ENCODE measurements at regions not wholly inside any gene's neighbourhood (a gene's known extent, or its start where the extent isn't known, plus 50 kb on each side); places are given as distances from the start of the nearest gene placed in this dataset.

DNA sequence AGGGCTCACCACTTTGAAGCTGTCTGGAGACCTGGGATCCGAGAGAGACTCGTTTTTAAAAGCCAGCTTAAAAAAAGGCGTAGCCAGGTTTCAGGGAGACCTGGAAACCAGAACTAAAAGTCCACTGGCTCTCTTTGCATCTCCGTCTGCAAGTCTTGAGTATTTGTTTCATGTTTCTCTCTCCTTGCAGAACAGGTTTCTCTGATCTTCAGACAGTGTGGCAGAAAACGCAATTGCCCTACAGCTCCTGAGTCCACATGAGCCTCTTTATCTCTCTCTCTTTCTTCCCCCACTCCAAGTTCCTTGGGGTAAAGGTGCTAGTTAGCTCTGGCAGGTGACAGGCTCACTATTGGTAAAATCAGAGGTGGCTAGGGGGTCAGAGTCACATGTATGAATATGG is 67.0 kb upstream of the AMPD3 start:
- no peak for DNase-seq

DNA sequence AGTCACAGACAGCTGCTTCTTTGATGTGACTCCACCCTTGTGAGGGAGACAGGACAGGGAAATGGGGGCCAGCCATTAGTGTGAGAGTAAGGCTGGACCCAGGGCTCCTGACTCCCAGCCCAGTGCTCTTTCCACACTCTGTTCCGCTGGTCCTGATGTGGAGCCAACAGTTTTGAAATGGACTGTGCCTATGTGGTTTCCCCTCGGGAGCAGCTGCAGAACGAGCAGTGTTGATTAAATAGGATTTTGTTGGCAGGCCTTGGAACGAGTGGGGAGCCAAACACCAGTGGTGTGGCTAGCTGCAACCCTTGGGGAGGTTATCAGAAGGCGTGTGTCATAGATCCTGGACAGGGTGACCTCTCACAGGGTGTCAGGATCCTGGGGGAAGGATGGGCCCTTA is 66.5 kb upstream of the AMPD3 start:
- no peak for DNase-seq

DNA sequence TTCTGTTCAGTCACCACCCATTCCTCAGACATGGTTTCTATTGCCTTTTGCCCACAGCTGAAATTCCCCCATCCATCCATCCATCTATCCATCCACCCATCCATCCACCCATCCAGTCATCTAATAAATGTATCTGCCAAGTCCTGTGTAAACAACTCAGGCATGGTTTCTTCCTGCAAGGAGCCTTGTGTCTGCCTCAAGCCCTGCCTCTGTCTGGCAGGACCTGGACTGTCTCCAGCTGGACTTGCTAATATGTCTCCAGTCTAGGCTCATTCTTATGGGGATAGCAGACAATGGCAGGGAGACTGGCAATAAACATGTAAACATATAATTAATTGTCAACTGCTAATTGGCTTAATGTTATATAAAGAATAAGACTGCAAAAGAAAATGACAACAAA is 64.7 kb upstream of the AMPD3 start:
- DNase-seq, result no peak

DNA sequence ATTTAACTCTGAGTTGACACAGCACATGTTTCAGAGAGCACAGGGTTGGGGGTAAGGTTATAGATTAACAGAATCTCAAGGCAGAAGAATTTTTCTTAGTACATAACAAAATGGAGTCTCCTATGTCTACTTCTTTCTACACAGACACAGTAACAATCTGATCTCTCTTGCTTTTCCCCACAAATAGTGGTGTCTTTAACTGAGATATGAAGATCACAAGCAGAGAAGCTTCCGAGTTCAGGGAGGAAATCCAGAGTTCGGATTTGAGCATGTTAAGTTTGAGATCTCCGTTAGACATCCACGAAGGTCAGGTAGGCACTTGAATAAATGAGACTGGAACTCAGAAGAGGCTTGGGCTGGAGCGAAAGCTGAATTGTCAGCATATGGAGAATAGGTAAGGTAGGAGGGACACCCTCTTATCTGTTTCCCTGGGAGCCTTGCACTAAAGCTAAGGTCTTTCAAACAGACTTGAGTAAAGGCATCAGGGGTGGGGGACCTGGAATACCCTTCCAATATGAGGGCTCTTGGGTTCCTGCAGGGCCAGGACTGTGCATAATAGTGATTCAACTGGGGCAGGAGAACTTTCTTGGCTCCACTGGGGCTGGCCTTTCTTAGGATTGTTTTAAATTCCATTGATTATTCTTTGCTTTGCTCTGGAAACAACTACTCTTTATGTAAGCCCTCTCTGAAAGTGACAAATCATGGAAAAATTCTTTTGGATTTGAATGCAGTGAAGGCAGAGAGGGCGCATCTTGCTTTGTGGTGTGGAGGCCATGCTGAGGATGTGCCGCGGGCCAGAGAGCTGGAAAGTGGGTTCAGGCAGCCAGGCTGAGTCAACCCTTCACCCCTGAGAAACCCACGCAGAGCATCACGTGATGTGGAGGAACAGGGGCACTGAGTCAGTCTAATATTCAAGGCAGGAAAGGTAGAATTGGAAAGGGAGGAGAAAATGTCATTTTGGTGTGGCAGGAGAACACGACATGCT is 62.7 kb upstream of the AMPD3 start:
- DNase-seq, result no peak

DNA sequence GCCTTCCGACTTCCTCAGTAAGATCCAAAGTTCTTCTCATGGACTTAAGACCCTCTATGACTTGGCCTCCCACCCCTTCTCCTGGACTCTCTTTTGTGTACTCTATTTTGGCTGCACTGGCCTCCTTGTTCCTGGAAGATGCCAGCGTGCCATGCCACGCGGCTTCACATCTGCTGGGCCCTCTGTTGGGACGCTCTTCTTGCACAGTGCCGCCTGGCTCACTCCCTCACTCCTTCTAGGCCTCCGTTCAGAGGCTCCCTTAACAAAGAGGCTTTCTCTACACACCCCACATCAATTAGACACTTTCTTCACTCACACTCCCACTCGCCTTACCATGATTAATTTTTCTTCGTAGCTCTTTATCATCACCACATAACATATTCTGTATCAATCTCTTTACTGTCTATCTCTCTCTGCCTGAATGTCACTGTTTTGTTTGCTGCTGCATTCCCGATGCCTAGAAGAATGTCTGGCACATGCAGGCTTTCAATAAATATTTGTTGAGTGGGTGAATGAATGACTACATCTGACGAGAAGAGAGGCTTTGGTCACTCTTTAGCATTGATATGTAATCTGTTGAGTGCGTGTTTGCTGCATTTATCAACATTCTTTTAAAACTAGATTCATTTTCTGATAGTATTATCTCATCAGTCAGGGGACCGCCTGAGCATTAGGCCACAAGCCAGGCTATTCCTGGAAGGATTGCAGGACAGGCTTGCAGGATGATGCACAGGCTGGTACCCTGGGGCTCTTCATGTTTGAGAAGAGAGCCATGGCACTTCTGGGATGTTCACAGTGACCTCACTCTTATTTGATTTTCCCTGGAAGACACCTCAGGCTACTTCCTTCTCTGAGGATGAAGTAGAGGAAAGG is 60.6 kb upstream of the AMPD3 start:
- no peak for DNase-seq

DNA sequence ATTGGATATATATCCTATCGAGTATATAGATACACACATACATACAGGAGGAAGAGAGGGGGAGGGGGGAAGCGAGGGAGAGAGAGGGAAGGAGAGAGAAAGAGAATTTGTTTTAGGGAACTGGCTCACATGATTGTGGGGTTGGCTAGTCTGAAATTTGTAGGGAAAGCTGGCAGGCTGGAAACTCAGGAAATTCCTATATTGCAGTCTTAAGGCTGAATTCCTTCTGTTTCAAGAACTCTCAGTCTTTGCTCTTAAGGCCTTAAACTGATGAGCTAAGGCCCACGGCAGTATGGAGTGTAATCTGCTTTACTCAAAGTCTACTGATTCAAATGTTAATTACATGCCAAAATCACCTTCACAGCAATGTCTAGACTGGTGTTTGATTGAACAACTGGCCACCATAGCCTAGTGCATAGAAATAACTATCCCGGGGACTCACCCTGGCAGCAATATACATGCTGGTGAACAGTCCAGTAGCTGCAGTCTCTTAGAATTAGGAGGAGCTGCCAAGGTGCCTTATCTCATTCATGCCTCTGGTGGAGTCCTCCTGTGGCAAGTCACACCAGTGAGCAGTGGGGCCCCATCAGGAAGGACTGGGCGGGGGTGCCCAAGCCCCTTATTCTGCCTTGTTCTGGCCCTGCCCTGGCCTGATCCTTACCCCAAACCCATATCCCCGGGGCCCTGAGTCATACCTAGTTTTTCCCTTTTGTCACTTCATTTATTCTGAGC is 59.7 kb upstream of the AMPD3 start:
- no peak for DNase-seq

DNA sequence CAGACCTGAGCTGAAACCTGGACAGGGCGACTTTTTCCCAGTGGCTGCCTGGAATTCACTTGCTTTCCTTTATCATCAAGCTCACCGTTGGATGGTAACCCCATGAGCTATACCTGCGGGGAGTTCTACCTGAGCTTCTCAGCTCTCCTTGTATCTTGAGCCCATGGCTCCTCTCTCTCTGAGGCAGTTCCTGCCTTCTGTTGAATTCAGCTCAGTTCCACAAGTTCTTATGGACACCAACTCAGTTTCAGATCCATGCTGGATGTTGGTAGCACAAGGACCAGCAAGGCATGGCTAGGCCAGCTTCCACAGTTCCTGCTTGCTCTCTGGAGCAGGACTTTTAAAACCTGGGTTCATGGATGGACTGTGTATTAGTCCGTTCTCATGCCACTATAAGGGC is 58.3 kb upstream of the AMPD3 start:
- no peak for DNase-seq

DNA sequence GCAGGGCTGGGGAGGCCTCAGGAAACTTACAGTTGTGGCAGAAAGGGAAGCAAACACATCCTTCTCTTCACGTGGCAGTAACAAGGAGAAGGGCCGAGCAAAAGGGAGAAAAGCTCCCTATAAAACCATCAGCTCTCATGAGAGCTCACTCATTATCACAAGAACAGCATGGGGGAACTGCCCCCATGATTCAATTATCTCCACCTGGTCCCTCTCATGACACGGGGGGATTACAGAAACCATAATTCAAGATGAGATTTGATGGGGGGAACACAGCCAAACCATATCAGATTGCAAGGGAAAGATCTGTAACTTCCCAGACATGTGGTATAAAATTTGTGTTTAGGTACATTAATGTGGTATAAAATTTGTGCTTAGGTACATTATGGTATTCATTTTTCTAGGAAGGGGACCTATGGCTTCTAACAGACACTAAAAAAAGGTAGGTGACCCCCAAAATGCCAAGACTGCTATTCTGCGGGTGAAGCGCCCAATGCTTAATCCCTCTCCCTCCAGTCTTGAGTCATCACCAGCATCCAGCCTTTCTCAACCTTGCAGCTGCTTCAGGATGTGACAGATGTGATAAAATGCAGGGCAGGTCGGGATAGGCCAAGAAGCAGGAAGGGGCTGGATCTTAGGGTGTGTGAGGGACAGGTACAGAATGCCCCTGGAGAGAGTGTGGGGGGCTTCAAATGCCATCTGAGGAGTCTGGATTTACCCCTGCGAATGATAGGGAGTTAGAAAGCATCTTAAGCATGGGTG is 57.7 kb upstream of the AMPD3 start:
- DNase-seq, result no peak

DNA sequence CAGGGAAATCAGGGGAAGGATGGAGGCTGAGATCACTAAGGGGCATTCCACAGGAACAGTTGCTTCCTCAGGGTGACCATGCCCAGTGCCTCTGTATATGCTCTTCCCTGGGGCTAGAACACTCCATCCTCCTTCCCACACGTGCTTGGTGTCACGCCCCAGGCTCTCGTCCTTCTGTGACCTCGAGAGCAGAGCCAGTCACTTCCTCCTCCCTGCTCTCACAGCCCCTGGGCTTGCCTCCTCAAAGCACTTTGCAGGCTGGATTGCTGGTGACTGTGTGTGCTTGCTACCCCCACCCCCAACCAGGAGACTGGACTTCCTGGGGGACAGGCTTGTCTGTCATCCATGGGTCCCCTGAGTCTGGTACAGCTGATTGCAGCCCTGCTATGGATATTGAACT is 56.5 kb upstream of the AMPD3 start:
- DNase-seq, result no peak

DNA sequence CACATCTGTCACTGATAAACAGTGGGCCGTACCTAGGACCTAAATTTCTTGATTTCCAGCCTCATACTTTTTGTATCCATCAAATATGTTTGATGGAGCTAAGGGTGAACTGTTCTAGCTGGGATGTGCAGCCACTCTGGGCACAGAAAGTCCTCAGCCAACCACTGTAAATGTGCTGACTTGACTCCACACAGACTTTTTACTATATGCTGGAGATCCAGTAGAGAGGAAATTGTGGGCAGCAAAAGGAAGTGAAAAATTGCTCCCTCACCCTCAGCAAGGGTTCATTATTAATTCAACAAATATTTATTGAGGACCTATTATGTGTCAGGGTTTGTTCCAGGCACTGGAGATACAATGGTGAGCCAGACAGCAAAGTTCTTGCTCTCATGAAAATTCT is 54.2 kb upstream of the AMPD3 start:
- DNase-seq, result no peak

DNA sequence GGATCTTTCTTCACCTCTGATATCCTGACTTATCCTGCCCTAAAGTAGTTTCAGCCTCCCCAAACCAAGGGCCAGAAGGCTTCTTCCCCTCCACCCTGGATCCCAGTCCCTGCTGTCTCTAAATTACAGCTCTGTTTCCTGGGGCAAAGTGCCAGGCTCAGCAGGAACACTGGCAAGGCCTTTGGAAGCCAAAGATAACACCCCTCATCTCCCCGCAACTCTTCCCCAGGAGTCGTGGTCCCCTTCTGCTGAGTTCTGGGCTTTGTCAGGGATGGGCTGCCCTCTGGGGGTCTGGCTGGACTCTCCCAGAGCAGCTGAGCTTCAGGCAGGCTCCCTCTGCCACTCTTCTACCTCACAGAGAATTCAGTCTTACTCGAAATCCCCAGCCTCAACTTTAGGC is 53.8 kb upstream of the AMPD3 start:
- DNase-seq, result no peak

DNA sequence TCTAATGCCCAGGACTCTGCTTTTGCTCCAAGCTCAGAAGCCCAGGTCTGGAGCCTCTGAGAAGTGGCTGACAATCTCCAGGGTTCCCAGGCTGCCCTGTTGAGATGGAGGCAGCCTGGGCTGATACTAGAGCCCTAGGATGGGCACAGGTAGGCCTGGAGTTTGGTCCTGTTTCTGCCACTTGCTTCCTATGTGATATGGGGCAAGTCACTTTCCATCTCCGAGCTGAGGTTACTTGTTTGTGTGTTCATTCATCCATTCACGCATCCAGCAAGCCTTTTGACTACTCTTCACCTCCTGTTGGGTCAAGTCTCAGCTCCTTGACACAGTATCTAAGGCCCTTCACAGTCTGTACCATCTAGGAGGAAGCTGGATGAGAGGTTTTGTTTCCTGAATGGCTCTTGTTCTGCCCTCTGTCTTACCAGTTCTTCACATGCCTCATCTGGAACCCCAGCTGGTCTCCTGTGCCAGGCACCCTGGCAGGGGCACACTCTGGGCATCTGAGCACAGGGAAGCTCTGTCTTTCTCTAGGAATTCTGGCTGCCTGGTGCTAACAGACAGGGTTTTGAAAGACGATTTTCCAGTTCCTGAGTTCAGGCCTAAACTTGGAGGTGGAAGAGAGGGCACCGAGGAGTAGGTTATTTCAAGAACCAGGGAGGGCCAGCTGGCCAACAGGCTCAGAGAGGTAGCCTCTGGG is 53.2 kb upstream of the AMPD3 start:
- no peak for DNase-seq
